ENCODE measurements at regions not wholly inside any gene's neighbourhood (a gene's known extent, or its start where the extent isn't known, plus 50 kb on each side); places are given as distances from the start of the nearest gene placed in this dataset.

- peak; percentile 25 to 67 (median 50) for DNase-seq
- no CpG with 5 or more reads among the region's 1 CpG for WGBS (ENCODE audit: insufficient coverage)
Observed at GRCh38 chr5:158456756-158457155, 597.8 kb upstream of the CLINT1 start.

DNA sequence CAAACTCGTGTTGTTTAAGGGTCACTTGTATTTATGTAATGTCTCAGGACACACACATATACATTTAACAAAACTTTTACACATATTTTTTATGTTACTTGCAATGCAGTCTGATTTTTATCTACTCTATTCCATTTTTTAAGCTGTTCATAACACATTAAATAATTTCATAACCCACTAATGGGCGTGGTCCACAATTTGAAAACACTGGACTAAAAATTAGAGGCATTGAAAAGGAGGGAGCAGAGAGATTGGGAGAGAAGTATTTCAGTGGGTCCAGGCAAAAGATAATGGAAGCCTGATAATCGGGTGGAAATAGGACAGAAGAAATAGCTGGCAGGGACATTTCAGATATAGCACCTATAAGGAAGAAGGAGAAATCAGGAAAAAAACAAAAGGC is 597.3 kb upstream of the CLINT1 start:
- Histone ChIP-seq H2AFZ (ENCODE audit: insufficient read depth, low read depth, low read length, poor library complexity, severe bottlenecking) (no peak overlapping the region), H3K9me3 (replicated peaks in 1 of 2; ENCODE audit: control insufficient read depth in 1 of 2, insufficient read depth in 1 of 2, low read length in 2 of 2) (no peaks in the 10 kb centered on the region), H3K4me1 (ENCODE audit: control insufficient read depth in 1 of 2, insufficient read depth in 2 of 2, low read length in 2 of 2) (no peaks in the 10 kb centered on the region), H3K27me3 (ENCODE audit: control insufficient read depth in 2 of 2, insufficient read depth in 2 of 2, low read length in 2 of 2) (no peaks in the 10 kb centered on the region), H3K79me2 (ENCODE audit: insufficient read depth, low read length) (no peaks in the 10 kb centered on the region), H3K9ac (ENCODE audit: insufficient read depth, low read length, poor library complexity, severe bottlenecking) (no peak overlapping the region), H3K4me2 (replicated peaks; ENCODE audit: extremely low read depth, low read length, poor library complexity, severe bottlenecking) (no peak overlapping the region), H3K36me3 (replicated peaks in 1 of 2; ENCODE audit: control insufficient read depth in 1 of 2, insufficient read depth in 2 of 2, low read length in 2 of 2) (no peaks in the 10 kb centered on the region), H4K20me1 (ENCODE audit: insufficient read depth, low read length) (no peaks in the 10 kb centered on the region), H3K27ac (ENCODE audit: low read depth in 1 of 2, low read length in 2 of 2) (no peak overlapping the region), H3K4me3 (replicated peaks in 1 of 3; ENCODE audit: low read depth in 2 of 3, low read length in 3 of 3) (no peak overlapping the region)
- no CpG with 5 or more reads among the region's 3 CpGs for WGBS (ENCODE audit: insufficient coverage)
- Mint-ChIP-seq H3K27me3 (ENCODE audit: low read depth in 3 of 3) (peaks cover 0 to 1% (median 1%) of the 10 kb centered on the region in 3 donors), H3K27ac (no peak overlapping the region), H3K9me3 (peaks cover 0 to 4% (median 2%) of the 10 kb centered on the region in 7 donors), H3K4me3 (no peak overlapping the region), H3K36me3 (peaks cover 0 to 4% of the 10 kb centered on the region in 2 donors), H3K4me1 (peaks cover 10% of the 10 kb centered on the region)
- TF ChIP-seq, protein P1, sequence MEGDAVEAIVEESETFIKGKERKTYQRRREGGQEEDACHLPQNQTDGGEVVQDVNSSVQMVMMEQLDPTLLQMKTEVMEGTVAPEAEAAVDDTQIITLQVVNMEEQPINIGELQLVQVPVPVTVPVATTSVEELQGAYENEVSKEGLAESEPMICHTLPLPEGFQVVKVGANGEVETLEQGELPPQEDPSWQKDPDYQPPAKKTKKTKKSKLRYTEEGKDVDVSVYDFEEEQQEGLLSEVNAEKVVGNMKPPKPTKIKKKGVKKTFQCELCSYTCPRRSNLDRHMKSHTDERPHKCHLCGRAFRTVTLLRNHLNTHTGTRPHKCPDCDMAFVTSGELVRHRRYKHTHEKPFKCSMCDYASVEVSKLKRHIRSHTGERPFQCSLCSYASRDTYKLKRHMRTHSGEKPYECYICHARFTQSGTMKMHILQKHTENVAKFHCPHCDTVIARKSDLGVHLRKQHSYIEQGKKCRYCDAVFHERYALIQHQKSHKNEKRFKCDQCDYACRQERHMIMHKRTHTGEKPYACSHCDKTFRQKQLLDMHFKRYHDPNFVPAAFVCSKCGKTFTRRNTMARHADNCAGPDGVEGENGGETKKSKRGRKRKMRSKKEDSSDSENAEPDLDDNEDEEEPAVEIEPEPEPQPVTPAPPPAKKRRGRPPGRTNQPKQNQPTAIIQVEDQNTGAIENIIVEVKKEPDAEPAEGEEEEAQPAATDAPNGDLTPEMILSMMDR (IDR thresholded peaks at IDR 0.05): no peak
- intact Hi-C loops (cut with micrococcal nuclease): no loop called here
- no peak for DNase-seq

More at GRCh38 chr5:158456756-158457155, 597.8 kb upstream of the CLINT1 start:
- Histone ChIP-seq H3K4me1 (ENCODE audit: control insufficient read depth in 1 of 2, insufficient read depth in 2 of 2, low read length in 2 of 2) (no peaks in the 10 kb centered on the region), H3K9ac (ENCODE audit: insufficient read depth, low read length, poor library complexity, severe bottlenecking) (no peak overlapping the region), H4K20me1 (ENCODE audit: insufficient read depth, low read length) (no peaks in the 10 kb centered on the region), H3K27ac (ENCODE audit: low read depth in 1 of 2, low read length in 2 of 2) (no peak overlapping the region), H3K27me3 (ENCODE audit: control insufficient read depth in 2 of 2, insufficient read depth in 2 of 2, low read length in 2 of 2) (no peaks in the 10 kb centered on the region), H3K79me2 (ENCODE audit: insufficient read depth, low read length) (no peaks in the 10 kb centered on the region), H3K4me2 (replicated peaks; ENCODE audit: extremely low read depth, low read length, poor library complexity, severe bottlenecking) (no peak overlapping the region), H2AFZ (ENCODE audit: insufficient read depth, low read depth, low read length, poor library complexity, severe bottlenecking) (no peak overlapping the region), H3K9me3 (replicated peaks in 1 of 2; ENCODE audit: control insufficient read depth in 1 of 2, insufficient read depth in 1 of 2, low read length in 2 of 2) (no peaks in the 10 kb centered on the region), H3K36me3 (replicated peaks in 1 of 2; ENCODE audit: control insufficient read depth in 1 of 2, insufficient read depth in 2 of 2, low read length in 2 of 2) (no peaks in the 10 kb centered on the region), H3K4me3 (replicated peaks in 1 of 3; ENCODE audit: low read depth in 2 of 3, low read length in 3 of 3) (no peak overlapping the region)
- peak overlapping the region in 2 of 7 donors; percentile 56 to 68 for H3K27ac Mint-ChIP-seq
- TF ChIP-seq, protein P1 (IDR thresholded peaks at IDR 0.05): no peak
- intact Hi-C loops (cut with micrococcal nuclease): no loop called here
- peaks cover 0 to 4% of the 10 kb centered on the region in 2 donors for H3K36me3 Mint-ChIP-seq
- H3K4me1 Mint-ChIP-seq: peaks cover 10% of the 10 kb centered on the region
- peaks cover 0 to 4% (median 2%) of the 10 kb centered on the region in 7 donors for H3K9me3 Mint-ChIP-seq
- peaks cover 0 to 1% (median 1%) of the 10 kb centered on the region in 3 donors for H3K27me3 Mint-ChIP-seq (ENCODE audit: low read depth in 3 of 3)
- H3K4me3 Mint-ChIP-seq: no peak overlapping the region
